Transverse colon (tissue), 3 donors: ENCODE measurements at regions not wholly inside any gene's neighbourhood (a gene's known extent, or its start where the extent isn't known, plus 50 kb on each side); places are given as distances from the start of the nearest gene placed in this dataset.

Experiments used
- POLR2A ChIP-seq: fragments of 450-650 bp; IDR thresholded peaks from one replicate; pipeline ENCODE4 v1.6.1; 2016; ENCODE audit warnings: antibody characterized with exemption, mild to moderate bottlenecking, moderate library complexity
- TF ChIP-seq, protein P1 (sequence below), 5 experiments: fragments of 200-600 bp in 3 of 5; fragments of 450-650 bp in 2 of 5; sonication (generic) in 3 of 5; IDR thresholded peaks; 1 replicate in 2 of 5; 2 replicates in 3 of 5; pipeline ENCODE4 v1.5.1; 2016 to 2017; ENCODE audit warnings: antibody characterized with exemption in 5 of 5, inconsistent platforms in 3 of 5, mild to moderate bottlenecking in 2 of 5, moderate library complexity in 1 of 5

DNA sequence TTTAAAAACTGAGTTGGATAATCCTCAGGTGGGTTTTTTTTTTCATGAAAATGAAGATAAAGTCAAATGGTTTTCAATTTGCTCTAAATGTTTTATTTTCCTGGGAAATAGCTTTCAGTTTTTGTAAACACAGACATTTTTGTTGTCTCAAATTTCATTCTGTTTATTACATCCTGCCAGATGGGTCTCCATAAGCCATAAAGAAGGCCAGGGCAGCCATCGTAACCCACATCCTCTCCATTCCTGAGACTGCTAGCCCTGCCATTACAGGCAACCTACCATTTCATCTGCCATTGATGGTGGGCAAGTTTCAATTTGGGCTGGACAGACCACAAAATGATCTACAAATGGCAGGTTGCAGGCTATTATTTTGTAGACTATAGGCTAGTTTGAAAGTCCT is 60.8 kb downstream of the BTBD3 start:
- TF ChIP-seq, protein P1, sequence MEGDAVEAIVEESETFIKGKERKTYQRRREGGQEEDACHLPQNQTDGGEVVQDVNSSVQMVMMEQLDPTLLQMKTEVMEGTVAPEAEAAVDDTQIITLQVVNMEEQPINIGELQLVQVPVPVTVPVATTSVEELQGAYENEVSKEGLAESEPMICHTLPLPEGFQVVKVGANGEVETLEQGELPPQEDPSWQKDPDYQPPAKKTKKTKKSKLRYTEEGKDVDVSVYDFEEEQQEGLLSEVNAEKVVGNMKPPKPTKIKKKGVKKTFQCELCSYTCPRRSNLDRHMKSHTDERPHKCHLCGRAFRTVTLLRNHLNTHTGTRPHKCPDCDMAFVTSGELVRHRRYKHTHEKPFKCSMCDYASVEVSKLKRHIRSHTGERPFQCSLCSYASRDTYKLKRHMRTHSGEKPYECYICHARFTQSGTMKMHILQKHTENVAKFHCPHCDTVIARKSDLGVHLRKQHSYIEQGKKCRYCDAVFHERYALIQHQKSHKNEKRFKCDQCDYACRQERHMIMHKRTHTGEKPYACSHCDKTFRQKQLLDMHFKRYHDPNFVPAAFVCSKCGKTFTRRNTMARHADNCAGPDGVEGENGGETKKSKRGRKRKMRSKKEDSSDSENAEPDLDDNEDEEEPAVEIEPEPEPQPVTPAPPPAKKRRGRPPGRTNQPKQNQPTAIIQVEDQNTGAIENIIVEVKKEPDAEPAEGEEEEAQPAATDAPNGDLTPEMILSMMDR (IDR thresholded peaks at IDR 0.05) = no peak
- no peak for TF ChIP-seq POLR2A
